RKO (cell line): ENCODE measurements at regions not wholly inside any gene's neighbourhood (a gene's known extent, or its start where the extent isn't known, plus 50 kb on each side); places are given as distances from the start of the nearest gene placed in this dataset.
"Not testable (repeated sequence)": the region's sequence is repeated elsewhere in the genome, so short reads cannot be mapped to it uniquely, and the experiment has no call there.

ENCODE experiments used
- DNase-seq: peaks from one replicate; pipeline ENCODE4 v3.0.0-alpha.2; 2016; ENCODE audit warnings: low spot score

GRCh38 chr21:41589131-41589530, 81.2 kb upstream of the TMPRSS2 start:
- DNase-seq, result no peak

GRCh38 chr21:41585199-41585994, 77.4 kb upstream of the TMPRSS2 start:
- no peak for DNase-seq

DNA sequence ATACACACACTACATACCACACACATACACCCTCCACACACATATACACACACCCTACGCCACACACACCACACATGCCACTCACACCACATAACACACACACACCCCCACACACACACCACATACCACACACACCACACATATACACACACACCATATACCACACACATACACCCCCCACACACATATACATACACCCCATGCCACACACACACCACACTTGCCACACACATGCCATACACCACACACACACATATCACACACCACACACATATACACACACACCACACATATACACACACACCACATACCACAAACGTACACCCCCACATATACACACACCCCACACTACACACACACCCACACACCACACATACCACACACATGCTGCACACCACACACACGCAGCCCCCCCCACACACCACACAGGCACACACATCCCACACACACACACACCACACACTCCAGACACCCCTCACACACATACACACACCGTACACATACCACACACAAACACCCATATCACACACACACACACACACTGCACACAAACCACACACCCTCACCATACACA, 76.7 kb upstream of the TMPRSS2 start:
- DNase-seq, result no peak

GRCh38 chr21:41583274-41583790, 75.4 kb upstream of the TMPRSS2 start:
- no peak for DNase-seq

GRCh38 chr21:41582866-41583265, 74.9 kb upstream of the TMPRSS2 start:
- DNase-seq, result no peak

DNA sequence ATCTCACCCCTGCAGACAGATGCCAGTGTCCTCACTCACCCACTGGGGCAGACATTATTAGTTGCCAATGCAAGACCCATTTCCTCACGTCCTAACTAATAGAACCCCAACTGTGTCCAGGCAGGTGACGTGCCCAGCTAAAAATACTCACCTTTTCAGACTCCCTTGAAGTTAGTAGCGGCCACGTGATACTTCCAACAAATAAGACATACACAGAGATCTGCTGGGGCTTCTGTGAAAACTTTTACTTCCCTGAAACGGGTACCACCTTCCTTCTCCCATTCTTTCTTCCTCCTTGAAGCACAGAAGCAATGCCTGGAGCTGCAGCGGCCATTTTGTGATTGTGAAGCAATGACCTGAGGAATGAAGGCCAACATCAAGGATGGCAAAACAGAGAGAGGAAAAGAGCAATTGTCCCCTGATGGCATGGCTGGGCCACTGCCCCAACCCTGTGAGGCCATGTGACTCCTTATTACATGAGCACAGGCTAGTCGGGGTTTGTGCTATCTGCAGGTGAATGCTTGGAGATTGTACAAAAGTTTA, 74.4 kb upstream of the TMPRSS2 start:
- no peak for DNase-seq

- DNase-seq, result no peak
These were observed 73.8 kb upstream of the TMPRSS2 start for GRCh38 chr21:41581592-41582228.

GRCh38 chr21:41580758-41581554, 73.0 kb upstream of the TMPRSS2 start:
- no peak for DNase-seq

- no peak for DNase-seq
These were observed 71.7 kb upstream of the TMPRSS2 start for GRCh38 chr21:41579692-41580091.

DNA sequence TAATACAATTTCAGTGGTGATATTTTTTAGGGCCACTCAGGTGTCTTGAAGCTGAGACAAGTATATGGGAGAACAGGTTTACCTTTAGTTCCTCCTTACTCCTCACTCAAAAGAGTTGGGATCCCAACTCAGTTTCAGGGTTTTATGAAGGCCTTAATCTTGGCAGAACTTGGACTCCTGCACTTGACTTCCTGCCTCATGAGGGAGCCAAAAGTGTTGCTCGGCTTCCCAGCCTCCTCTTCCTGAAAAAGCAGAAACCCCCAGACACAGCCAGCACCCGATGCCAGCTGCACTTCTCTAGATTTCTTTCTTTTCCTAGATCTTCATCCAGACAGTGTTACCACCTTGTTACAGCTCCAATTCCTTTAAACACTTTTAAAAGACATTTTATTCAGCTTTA, 70.8 kb upstream of the TMPRSS2 start:
- DNase-seq, result no peak

GRCh38 chr21:41578083-41578482, 70.1 kb upstream of the TMPRSS2 start:
- no peak for DNase-seq

GRCh38 chr21:41576013-41576615, 68.2 kb upstream of the TMPRSS2 start:
- no peak for DNase-seq

DNA sequence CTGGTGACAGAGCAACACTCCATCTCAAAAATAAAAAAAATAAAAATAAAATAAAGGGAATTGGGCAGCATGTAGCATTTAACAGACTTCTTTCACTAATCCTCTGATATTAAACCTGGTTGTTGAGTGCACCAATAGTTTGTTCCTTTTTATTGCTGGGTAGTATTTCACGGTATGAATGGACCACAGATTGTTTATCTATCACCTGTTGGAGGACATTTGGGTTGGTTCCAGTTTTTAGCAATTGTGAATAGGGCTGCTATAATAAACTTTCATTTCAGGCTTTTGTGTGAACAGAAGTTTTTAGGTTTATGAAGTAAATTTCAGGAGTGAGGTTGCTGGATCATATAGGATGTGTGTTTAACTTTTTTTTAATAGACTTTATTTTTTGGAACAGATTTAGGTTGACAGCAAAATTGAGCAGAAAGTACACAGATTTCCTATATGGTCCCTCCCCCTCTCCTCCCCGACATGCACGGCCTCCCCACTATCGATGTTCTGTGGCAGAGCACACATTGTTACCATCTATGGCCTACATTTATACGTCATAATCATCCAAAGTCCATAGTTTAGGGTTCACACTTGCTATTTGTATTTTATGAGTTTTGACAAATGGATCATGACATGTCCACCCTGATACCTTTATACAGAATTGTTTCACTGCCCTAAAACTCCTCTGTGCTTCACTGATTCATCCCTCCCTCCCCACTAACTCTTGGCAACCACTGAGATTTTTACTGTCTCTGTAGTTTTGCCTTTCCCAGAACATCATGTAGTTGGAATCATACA, 66.1 kb upstream of the TMPRSS2 start:
- DNase-seq, result no peak

DNA sequence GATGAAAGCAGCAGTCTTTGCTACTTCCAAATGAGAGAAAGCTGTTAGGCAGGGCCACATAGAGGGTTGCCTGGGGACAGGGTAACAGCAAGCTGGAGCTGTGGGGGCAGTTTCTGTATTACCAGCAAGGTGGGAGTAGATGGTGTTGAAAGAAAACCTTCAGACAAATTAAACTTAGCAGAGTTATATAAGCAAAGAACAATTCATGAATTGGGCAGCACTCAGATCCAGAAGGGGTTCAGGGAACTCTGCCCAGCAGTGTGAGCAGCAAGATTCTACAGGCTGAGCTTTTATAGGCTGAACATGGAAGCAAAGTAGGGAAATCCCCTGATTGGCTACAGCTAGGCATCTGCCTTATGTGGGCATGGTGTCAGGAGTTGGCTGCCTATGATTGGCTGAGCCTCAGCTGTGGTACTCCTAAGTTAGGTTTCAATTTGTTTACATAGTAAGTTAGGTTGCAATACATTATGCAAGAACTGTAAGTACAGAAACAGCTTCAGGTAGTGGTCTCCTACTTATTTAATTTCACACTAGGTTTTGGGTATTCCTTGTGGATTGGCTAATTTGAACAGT, 64.1 kb upstream of the TMPRSS2 start:
- peak; percentile 41 for DNase-seq

DNA sequence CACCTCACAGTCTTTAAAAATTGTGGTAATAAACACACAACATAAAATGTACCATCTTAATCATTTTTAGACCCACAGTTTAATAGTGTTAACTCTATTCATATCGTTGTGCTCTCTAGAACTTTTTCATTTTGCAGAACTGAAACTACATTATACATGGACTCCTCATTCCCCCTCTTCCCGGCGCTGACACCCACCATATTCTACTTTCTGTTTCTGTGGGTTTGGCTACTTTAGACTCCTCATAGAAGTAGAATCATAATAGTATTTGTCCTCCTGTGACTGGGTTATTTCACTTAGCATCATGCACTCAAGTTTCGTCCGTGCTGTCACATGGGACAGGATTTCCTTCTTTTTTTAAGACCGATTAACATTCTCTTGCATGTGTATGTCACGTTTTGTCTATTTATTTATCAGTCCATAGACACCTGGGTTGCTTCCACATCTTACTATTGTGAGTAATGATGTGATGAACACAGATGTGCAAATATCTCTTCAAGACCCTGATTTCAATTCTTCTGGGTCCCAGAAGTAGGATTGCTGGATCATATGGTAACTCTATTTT, 62.9 kb upstream of the TMPRSS2 start:
- DNase-seq, result no peak

DNA sequence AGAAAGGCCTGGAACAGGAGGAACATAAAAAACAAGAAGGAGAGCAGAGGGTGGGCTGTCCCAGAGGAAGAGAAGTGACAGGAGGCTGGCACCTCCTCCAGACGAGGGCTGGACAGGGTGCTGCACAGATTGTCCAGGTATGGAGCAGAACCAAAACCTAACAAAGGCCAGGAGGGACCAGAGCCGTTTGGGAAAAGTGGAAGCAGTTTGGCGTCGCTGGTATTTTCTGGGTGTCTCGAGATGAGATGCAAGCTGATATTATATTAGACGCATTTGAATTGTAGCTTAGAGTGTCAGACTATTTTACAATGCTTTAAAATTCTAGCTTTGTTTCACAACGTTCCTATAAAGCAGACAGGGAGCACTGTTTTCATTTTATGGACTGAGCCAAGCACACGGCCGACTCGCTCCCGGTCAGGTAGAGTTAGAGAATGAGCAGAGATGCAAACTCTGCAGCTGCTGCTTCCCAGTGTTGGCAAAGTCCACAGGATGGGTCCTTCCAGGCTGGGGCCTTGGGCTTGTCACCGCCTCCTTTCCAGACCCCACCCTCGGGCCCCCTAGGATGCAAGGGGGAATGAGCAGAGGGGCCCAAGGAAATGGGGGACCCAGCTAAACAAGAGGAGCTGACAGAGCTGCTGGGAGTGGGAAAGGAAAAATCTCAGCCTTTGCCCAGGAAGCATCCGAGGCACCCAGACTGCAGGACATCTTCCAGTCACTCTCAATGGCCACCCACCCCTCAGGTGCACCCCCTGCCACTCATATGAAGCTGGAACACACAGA, 60.8 kb upstream of the TMPRSS2 start:
- DNase-seq, result no peak

DNA sequence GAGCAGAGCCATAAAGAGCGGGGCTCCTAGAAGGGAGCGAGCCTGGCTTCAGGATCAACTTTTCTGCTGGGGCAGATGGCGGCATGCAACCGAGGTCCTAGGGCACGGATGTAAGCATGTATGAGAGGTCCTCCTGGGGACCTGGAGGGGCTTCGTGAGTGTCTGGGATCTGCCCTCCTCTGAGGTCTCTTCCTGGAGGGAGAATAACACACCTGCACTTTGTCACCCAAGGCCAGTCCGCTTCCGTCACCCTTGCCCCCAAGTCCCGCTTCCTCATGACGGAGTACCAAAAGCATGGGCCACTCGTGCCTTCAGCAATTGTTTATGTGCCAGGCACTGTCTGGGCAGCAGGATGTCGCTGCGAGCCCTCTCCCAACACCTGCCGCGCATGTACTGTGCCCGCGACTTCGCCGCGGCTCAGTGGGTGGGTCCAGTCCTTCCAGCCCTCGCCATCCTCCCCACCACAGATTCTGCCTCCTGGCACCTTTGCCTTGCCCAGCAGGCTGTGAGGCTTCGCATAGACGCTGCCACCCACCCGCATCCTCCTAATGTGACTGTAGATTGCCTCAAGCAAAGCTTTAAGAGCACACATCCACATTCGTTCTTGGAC, 60.0 kb upstream of the TMPRSS2 start:
- DNase-seq, result no peak

DNA sequence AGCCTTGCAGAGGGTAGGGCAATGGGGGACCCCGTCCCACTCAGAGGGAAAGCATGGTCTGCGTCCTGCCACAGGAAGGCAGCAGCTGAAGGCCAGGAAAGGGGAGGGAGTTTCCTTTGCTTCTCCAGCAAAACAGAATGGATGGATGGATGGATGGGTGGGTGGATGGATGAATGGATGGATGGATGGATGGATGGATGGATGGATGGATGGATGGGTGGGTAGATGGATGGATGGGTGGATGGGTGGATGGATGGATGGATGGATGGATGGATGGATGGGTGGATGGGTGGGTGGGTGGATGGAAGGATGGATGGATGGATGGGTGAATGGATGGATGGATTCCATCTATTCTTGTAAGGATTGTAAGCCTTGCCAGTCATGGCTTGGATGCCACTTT, 59.3 kb upstream of the TMPRSS2 start:
- DNase-seq, result not testable (repeated sequence)

- no peak for DNase-seq
These were observed 58.6 kb upstream of the TMPRSS2 start for GRCh38 chr21:41566500-41567014.
